ENCODE measurements at regions not wholly inside any gene's neighbourhood (a gene's known extent, or its start where the extent isn't known, plus 50 kb on each side); places are given as distances from the start of the nearest gene placed in this dataset.

- TF ChIP-seq POLR2A (IDR thresholded peaks at IDR 0.05; ENCODE audit: low read depth, low read length) (no peak), TAF1 (IDR thresholded peaks at IDR 0.05; ENCODE audit: low read depth, low read length) (no peak), PAX5 (IDR thresholded peaks at IDR 0.05; ENCODE audit: insufficient read depth, low read length, severe bottlenecking) (no peak), POLR2AphosphoS5 (IDR thresholded peaks at IDR 0.05; ENCODE audit: low read depth, low read length) (no peak)
These were observed 719.7 kb upstream of the BCHE start for GRCh38 chr3:166556955-166557354.
